Neural progenitor cell (in vitro differentiated cells): ENCODE measurements at regions not wholly inside any gene's neighbourhood (a gene's known extent, or its start where the extent isn't known, plus 50 kb on each side); places are given as distances from the start of the nearest gene placed in this dataset.
A peak's percentile ranks its signal among the peaks of the same experiment; 100 is the strongest.

Experiments used
- DNase-seq: peaks from one replicate; pipeline ENCODE4 v3.0.0-alpha.2; 2016; ENCODE audit warnings: low spot score
- H2AFZ ChIP-seq: fragments of 200-600 bp; sonication (generic); replicated peaks from 2 replicates; pipeline ENCODE4 v1.6.1; 2016; ENCODE audit warnings: antibody characterized with exemption
- H3F3A ChIP-seq: fragments of 200-600 bp; sonication (generic); 2 replicates; pipeline ENCODE4 v1.6.1; 2016; ENCODE audit warnings: antibody characterized with exemption, low read depth
- H3K27ac ChIP-seq: fragments of 200-600 bp; sonication (generic); 2 replicates; pipeline ENCODE4 v1.5.1; 2016; ENCODE audit warnings: mild to moderate bottlenecking
- H3K27me3 ChIP-seq: fragments of 200-600 bp; sonication (generic); 2 replicates; pipeline ENCODE4 v1.6.1; 2016; ENCODE audit warnings: mild to moderate bottlenecking, moderate library complexity
- H3K36me3 ChIP-seq: fragments of 200-600 bp; sonication (generic); 2 replicates; pipeline ENCODE4 v1.5.1; 2016
- H3K4me1 ChIP-seq: fragments of 200-600 bp; sonication (generic); 2 replicates; pipeline ENCODE4 v1.6.1; 2016; ENCODE audit warnings: mixed run types
- H3K4me2 ChIP-seq: fragments of 200-600 bp; sonication (generic); 2 replicates; pipeline ENCODE4 v1.6.1; 2016
- H3K4me3 ChIP-seq: fragments of 200-600 bp; sonication (generic); 2 replicates; pipeline ENCODE4 v1.5.1; 2016
- H3K79me2 ChIP-seq: fragments of 200-600 bp; sonication (generic); 2 replicates; pipeline ENCODE4 v1.6.1; 2016; ENCODE audit warnings: low read depth
- H3K9ac ChIP-seq: fragments of 200-600 bp; sonication (generic); 2 replicates; pipeline ENCODE4 v1.6.1; 2016
- H3K9me3 ChIP-seq: fragments of 200-600 bp; sonication (generic); 2 replicates; pipeline ENCODE4 v1.5.1; 2016; ENCODE audit warnings: low read depth
- H4K20me1 ChIP-seq: fragments of 200-600 bp; sonication (generic); 2 replicates; pipeline ENCODE4 v1.6.1; 2016; ENCODE audit warnings: low read depth
- H3K27ac Mint-ChIP-seq: 3 replicates; pipeline ENCODE4 v1.8.0; 2021; ENCODE audit warnings: mixed read lengths
- H3K27me3 Mint-ChIP-seq: 2 replicates; pipeline ENCODE4 v1.8.0; 2022; ENCODE audit warnings: low read depth, mild to moderate bottlenecking, inconsistent platforms, moderate library complexity, mixed read lengths; ENCODE audit not compliant: insufficient read depth
- H3K36me3 Mint-ChIP-seq: 3 replicates; pipeline ENCODE4 v1.8.0; 2021; ENCODE audit warnings: mixed read lengths
- H3K4me1 Mint-ChIP-seq: 3 replicates; pipeline ENCODE4 v1.8.0; 2021; ENCODE audit warnings: mixed read lengths
- H3K4me3 Mint-ChIP-seq: 3 replicates; pipeline ENCODE4 v1.8.0; 2021; ENCODE audit warnings: mild to moderate bottlenecking, moderate library complexity, mixed read lengths
- H3K9me3 Mint-ChIP-seq: 3 replicates; pipeline ENCODE4 v1.8.0; 2020; ENCODE audit warnings: mixed read lengths
- EZH2 ChIP-seq: fragments of 200-600 bp; sonication (generic); IDR thresholded peaks from 2 replicates; pipeline ENCODE4 v1.6.1; 2017; ENCODE audit warnings: antibody characterized with exemption, mild to moderate bottlenecking, moderate library complexity
- EZH2phosphoT487 ChIP-seq: fragments of 200-600 bp; sonication (generic); IDR thresholded peaks from 2 replicates; pipeline ENCODE4 v1.6.1; 2017; ENCODE audit warnings: antibody characterized with exemption
- TF ChIP-seq, protein P1 (sequence below): fragments of 200-600 bp; sonication (generic); IDR thresholded peaks from 2 replicates; pipeline ENCODE4 v1.5.1; 2017; ENCODE audit warnings: antibody characterized with exemption, mild to moderate bottlenecking

DNA sequence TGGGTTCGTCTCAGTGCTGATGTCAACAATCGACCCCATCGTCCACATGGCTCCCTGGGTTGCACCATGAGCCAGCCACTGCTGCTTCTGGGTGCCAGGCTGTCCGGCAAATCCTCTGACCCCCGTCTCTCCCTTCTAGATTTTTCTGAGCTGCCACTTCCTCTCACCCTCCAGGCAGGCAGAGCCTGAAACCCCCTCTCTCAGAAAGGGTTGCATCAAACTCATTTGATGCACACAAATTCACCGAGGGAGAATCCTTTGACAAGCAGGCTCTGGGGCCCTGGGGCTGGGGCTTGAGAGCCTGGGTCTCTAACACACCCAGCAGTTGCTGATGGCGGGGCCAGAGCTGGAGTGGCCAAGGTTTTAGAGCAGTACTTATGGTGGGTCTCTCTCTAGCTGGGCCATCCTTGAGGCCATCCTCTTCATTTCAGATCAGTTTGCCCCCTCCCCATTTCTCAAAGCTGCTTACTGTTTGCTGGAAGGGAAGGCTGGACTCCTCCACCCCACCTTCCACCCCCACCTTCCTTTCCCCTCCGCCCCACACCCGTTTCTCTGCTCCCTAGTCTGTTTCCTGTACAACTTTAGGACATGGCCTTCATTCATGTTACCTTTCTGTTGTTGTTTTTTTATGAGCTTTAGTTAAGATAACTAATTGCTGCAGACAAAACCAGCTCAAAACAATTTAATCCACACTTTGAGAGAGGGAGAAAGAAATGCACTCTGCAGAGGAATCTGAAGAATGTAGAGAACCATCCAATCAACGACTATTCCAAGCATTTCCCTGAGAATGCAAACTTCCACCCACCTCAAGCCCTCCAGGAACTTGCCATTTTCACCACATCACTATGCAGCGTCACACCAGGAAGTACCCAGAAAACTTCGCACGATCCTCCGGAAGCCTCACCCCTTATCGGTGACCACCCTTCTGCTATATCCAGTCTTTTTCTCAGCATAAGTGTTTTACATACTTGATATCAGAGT, 69.5 kb downstream of the ARL4C start:
- H3K36me3 Mint-ChIP-seq: no peaks in the 10 kb centered on the region
- H3K4me1 Mint-ChIP-seq: peaks cover 48% of the 10 kb centered on the region
- H2AFZ ChIP-seq: peak overlapping the region; percentile 21
- no peaks in the 10 kb centered on the region for H3K79me2 ChIP-seq
- H3K36me3 ChIP-seq: no peaks in the 10 kb centered on the region
- H3K27me3 Mint-ChIP-seq: peaks cover 8% of the 10 kb centered on the region
- TF ChIP-seq EZH2: no peak
- TF ChIP-seq, protein P1, sequence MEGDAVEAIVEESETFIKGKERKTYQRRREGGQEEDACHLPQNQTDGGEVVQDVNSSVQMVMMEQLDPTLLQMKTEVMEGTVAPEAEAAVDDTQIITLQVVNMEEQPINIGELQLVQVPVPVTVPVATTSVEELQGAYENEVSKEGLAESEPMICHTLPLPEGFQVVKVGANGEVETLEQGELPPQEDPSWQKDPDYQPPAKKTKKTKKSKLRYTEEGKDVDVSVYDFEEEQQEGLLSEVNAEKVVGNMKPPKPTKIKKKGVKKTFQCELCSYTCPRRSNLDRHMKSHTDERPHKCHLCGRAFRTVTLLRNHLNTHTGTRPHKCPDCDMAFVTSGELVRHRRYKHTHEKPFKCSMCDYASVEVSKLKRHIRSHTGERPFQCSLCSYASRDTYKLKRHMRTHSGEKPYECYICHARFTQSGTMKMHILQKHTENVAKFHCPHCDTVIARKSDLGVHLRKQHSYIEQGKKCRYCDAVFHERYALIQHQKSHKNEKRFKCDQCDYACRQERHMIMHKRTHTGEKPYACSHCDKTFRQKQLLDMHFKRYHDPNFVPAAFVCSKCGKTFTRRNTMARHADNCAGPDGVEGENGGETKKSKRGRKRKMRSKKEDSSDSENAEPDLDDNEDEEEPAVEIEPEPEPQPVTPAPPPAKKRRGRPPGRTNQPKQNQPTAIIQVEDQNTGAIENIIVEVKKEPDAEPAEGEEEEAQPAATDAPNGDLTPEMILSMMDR: no peak
- TF ChIP-seq EZH2phosphoT487: no peak
- H3K4me3 ChIP-seq: no peak overlapping the region
- no peak overlapping the region for H3K9ac ChIP-seq
- peak overlapping the region; percentile 39 for H3K4me3 Mint-ChIP-seq
- H3K27ac ChIP-seq: peak overlapping the region; percentile 60
- H3K27me3 ChIP-seq: no peaks in the 10 kb centered on the region
- H3K4me1 ChIP-seq: peaks cover 26% of the 10 kb centered on the region
- peak overlapping the region; percentile 97 for H3K27ac Mint-ChIP-seq
- H3K4me2 ChIP-seq: peak overlapping the region; percentile 34
- H3K9me3 Mint-ChIP-seq: peaks cover 13% of the 10 kb centered on the region
- H3F3A ChIP-seq: peaks cover 52% of the 10 kb centered on the region
- no peaks in the 10 kb centered on the region for H4K20me1 ChIP-seq
- H3K9me3 ChIP-seq: no peaks in the 10 kb centered on the region
- DNase-seq: peak; percentile 78

DNA sequence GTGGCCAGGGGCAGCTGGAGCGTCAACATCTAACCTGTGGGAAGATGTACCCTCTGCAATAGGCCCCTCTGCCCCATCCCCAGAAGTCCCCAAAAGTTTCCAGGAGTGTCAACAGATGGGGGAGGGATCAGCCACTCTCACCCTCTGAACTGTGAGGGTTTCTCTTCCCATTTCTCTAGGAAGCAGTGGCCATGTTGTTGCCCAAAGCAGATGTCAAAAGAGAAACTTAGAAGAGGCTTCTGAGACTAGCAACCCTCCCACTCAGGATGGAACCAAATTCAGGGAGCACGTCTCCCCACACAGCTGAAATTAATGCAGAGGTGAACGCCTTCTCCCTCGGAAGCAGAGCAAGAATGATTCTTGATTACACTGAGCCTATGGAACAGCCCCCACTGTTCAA, 70.3 kb downstream of the ARL4C start:
- Histone ChIP-seq H3F3A (peaks cover 51% of the 10 kb centered on the region), H3K4me1 (peaks cover 26% of the 10 kb centered on the region), H3K27me3 (no peaks in the 10 kb centered on the region), H4K20me1 (no peaks in the 10 kb centered on the region), H3K4me3 (no peak overlapping the region), H3K27ac (peak overlapping the region; percentile 60), H3K4me2 (no peak overlapping the region), H3K9ac (no peak overlapping the region), H3K36me3 (no peaks in the 10 kb centered on the region), H2AFZ (peak overlapping the region; percentile 21), H3K79me2 (no peaks in the 10 kb centered on the region), H3K9me3 (no peaks in the 10 kb centered on the region)
- Mint-ChIP-seq H3K36me3 (no peaks in the 10 kb centered on the region), H3K27me3 (peaks cover 5% of the 10 kb centered on the region), H3K9me3 (peaks cover 10% of the 10 kb centered on the region), H3K4me1 (peaks cover 50% of the 10 kb centered on the region), H3K4me3 (no peak overlapping the region), H3K27ac (peak overlapping the region; percentile 74)
- no peak for DNase-seq
- TF ChIP-seq EZH2phosphoT487 (no peak), EZH2 (no peak)
- TF ChIP-seq, protein P1: no peak

DNA sequence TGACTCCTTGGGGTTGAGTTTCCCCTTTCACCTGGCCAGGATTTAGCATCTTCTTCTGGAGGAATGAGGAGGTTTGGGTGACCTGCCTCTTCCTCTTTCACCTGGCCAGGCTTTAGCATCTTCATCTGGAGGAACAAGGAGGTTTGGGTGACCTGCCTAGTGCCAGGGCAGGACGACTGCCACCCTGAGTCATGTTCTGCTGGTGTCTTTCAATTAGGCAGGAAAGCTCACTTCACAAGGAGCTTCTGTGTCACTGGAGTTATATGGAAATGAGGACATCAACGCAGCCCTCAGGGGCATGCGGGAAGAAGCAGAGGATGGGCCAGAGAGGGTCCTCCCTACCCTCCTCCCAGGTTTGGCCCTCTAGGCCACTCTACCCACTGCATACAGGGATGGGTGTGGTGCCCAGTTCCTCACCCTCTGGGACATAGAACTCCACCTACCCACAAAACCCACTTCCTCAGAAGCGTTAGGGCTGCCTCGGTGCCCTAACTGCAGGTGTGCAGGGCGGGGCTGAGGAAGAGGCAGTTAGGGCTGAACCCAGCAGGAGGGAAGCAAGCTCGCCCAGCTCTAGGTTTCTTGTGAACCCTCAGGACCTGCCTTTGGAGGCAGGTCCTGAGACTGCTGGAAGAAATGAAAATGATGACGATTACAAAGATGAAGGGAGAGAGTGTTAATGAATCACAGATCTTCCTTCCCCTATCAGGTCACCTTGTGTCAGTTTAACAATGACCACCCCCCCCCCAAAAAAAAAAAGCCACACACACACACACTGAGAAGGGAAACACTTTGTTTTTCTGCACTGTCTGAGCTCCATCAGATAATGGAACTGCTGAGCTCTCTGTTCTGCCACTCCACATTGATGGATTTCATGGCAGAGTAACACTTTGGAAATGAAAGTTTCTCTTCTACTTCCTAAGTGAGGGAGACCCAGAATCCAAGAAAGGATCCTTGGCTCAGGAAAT, 71.0 kb downstream of the ARL4C start:
- H3K4me2 ChIP-seq: no peak overlapping the region
- H3K27ac Mint-ChIP-seq: peak overlapping the region; percentile 95

More for the DNA sequence above, 71.0 kb downstream of the ARL4C start:
- Mint-ChIP-seq H3K4me3 (no peak overlapping the region), H3K9me3 (peaks cover 10% of the 10 kb centered on the region), H3K27me3 (peaks cover 5% of the 10 kb centered on the region), H3K4me1 (peaks cover 52% of the 10 kb centered on the region), H3K36me3 (no peaks in the 10 kb centered on the region)
- H3K79me2 ChIP-seq: no peaks in the 10 kb centered on the region
- peaks cover 23% of the 10 kb centered on the region for H3K4me1 ChIP-seq
- no peaks in the 10 kb centered on the region for H3K9me3 ChIP-seq
- no peaks in the 10 kb centered on the region for H4K20me1 ChIP-seq
- H3K27ac ChIP-seq: no peak overlapping the region
- no peaks in the 10 kb centered on the region for H3K36me3 ChIP-seq
- TF ChIP-seq, protein P1: no peak
- TF ChIP-seq EZH2phosphoT487: no peak
- no peak for TF ChIP-seq EZH2
- DNase-seq: no peak
- no peaks in the 10 kb centered on the region for H3K27me3 ChIP-seq
- peak overlapping the region; percentile 21 for H2AFZ ChIP-seq
- H3F3A ChIP-seq: peaks cover 45% of the 10 kb centered on the region
- H3K9ac ChIP-seq: no peak overlapping the region
- no peak overlapping the region for H3K4me3 ChIP-seq
